GM19328 (cell line): ENCODE measurements at regions not wholly inside any gene's neighbourhood (a gene's known extent, or its start where the extent isn't known, plus 50 kb on each side); places are given as distances from the start of the nearest gene placed in this dataset.
"Not testable (repeated sequence)": the region's sequence is repeated elsewhere in the genome, so short reads cannot be mapped to it uniquely, and the experiment has no call there.

ENCODE experiments used
- ATAC-seq: cut with Tn5 transposase; IDR thresholded peaks from one replicate; pipeline ENCODE4 v1.9.1; 2021; ENCODE audit warnings: mild to moderate bottlenecking, moderate library complexity; ENCODE audit not compliant: unreplicated experiment

- ATAC-seq = no peak
Observed at GRCh38 chr17:27049104-27049784, 244.7 kb upstream of the WSB1 start.

- no peak for ATAC-seq
Observed at GRCh38 chr17:27065588-27065987, 228.3 kb upstream of the WSB1 start.

GRCh38 chr17:27066315-27066714, 227.6 kb upstream of the WSB1 start:
- no peak for ATAC-seq

- no peak for ATAC-seq
Observed at GRCh38 chr17:27069842-27070508, 223.9 kb upstream of the WSB1 start.

GRCh38 chr17:27070836-27071235, 223.1 kb upstream of the WSB1 start:
- no peak for ATAC-seq

- no peak for ATAC-seq
Observed at GRCh38 chr17:27072885-27073284, 221.0 kb upstream of the WSB1 start.

GRCh38 chr17:27076814-27077213, 217.1 kb upstream of the WSB1 start:
- ATAC-seq = no peak

- no peak for ATAC-seq
Observed at GRCh38 chr17:27078296-27078695, 215.6 kb upstream of the WSB1 start.

GRCh38 chr17:27079660-27080059, 214.3 kb upstream of the WSB1 start:
- ATAC-seq = no peak

GRCh38 chr17:27081002-27081638, 212.8 kb upstream of the WSB1 start:
- ATAC-seq = no peak

- ATAC-seq = no peak
Observed at GRCh38 chr17:27082023-27082774, 211.7 kb upstream of the WSB1 start.

- ATAC-seq = no peak
Observed at GRCh38 chr17:27082775-27083154, 211.1 kb upstream of the WSB1 start.

- ATAC-seq = no peak
Observed at GRCh38 chr17:27083408-27084185, 210.3 kb upstream of the WSB1 start.

GRCh38 chr17:27085517-27085916, 208.4 kb upstream of the WSB1 start:
- no peak for ATAC-seq

GRCh38 chr17:27086526-27086925, 207.4 kb upstream of the WSB1 start:
- no peak for ATAC-seq

GRCh38 chr17:27087935-27088766, 205.8 kb upstream of the WSB1 start:
- no peak for ATAC-seq

GRCh38 chr17:27088767-27089078, 205.2 kb upstream of the WSB1 start:
- no peak for ATAC-seq

- ATAC-seq = not testable (repeated sequence)
Observed at GRCh38 chr17:27089079-27089928, 204.6 kb upstream of the WSB1 start.

- ATAC-seq = no peak
Observed at GRCh38 chr17:27089929-27090247, 204.0 kb upstream of the WSB1 start.
